ENCODE measurements at regions not wholly inside any gene's neighbourhood (a gene's known extent, or its start where the extent isn't known, plus 50 kb on each side); places are given as distances from the start of the nearest gene placed in this dataset.

GRCh38 chrX:120759685-120760084, 116.0 kb downstream of the CT47B1 start:
- no peak for TF ChIP-seq CTCF (IDR thresholded peaks at IDR 0.05; ENCODE audit: extremely low read depth in 1 of 2, insufficient read depth in 1 of 2, low read depth in 1 of 2, low read length in 2 of 2)
- no peak for TF ChIP-seq EZH2 (IDR thresholded peaks at IDR 0.05; ENCODE audit: borderline replicate concordance, low read depth, low read length, severe bottlenecking)
- TF ChIP-seq MYC (IDR thresholded peaks at IDR 0.05; ENCODE audit: low read depth, low read length): no peak
- TF ChIP-seq MAX (IDR thresholded peaks at IDR 0.05; ENCODE audit: insufficient read depth, insufficient read length): no peak
- no peak for TF ChIP-seq POLR2AphosphoS5 (IDR thresholded peaks at IDR 0.05; ENCODE audit: insufficient read depth, low read depth, low read length)
- no peak for TF ChIP-seq JUN (IDR thresholded peaks at IDR 0.05; ENCODE audit: borderline replicate concordance, insufficient read depth, insufficient read length, low read depth)
- no peak for TF ChIP-seq POLR2A (IDR thresholded peaks at IDR 0.05; ENCODE audit: low read depth, low read length)
- TF ChIP-seq GATA2 (IDR thresholded peaks at IDR 0.05; ENCODE audit: insufficient read depth, insufficient read length, low read depth, low read length): no peak
